G401 (cell line): ENCODE measurements at regions not wholly inside any gene's neighbourhood (a gene's known extent, or its start where the extent isn't known, plus 50 kb on each side); places are given as distances from the start of the nearest gene placed in this dataset.
"Not testable (repeated sequence)": the region's sequence is repeated elsewhere in the genome, so short reads cannot be mapped to it uniquely, and the experiment has no call there.

Experiments used
- DNase-seq: peaks from one replicate; pipeline ENCODE4 v3.0.0-alpha.2; 2015; ENCODE audit warnings: low spot score
- in situ Hi-C: cut with HindIII; loops from 2 replicates; pipeline ENCODE4 v1.10.0; 2016; ENCODE audit warnings: low sequenced_read_pairs, mixed read lengths

- DNase-seq = no peak
- in situ Hi-C loops = no loop called here
These were observed 89.9 kb upstream of the MITF start for GRCh38 chr3:69649120-69650065.

- DNase-seq = no peak
- in situ Hi-C loops = no loop called here
These were observed 91.1 kb upstream of the MITF start for GRCh38 chr3:69648126-69648525.

GRCh38 chr3:69647511-69648110, 91.7 kb upstream of the MITF start:
- in situ Hi-C loops = no loop called here
- DNase-seq = no peak

- DNase-seq = no peak
- in situ Hi-C loops = no loop called here
These were observed 92.2 kb upstream of the MITF start for GRCh38 chr3:69647081-69647480.

GRCh38 chr3:69646287-69647067, 92.8 kb upstream of the MITF start:
- DNase-seq = no peak
- in situ Hi-C loops = no loop called here

GRCh38 chr3:69642606-69643005, 96.7 kb upstream of the MITF start:
- in situ Hi-C loops = no loop called here
- DNase-seq = no peak

- no peak for DNase-seq
- in situ Hi-C loops = no loop called here
These were observed 99.4 kb upstream of the MITF start for GRCh38 chr3:69639851-69640250.

GRCh38 chr3:69628951-69629350, 110.3 kb upstream of the MITF start:
- no peak for DNase-seq
- in situ Hi-C loops = no loop called here

GRCh38 chr3:69613286-69613685, 126.0 kb upstream of the MITF start:
- in situ Hi-C loops = no loop called here
- peak; percentile 22 for DNase-seq

- peak; percentile 30 for DNase-seq
- in situ Hi-C loops = no loop called here
These were observed 126.5 kb upstream of the MITF start for GRCh38 chr3:69612791-69613190.

- in situ Hi-C loops = not testable (repeated sequence)
These were observed 129.7 kb upstream of the MITF start for GRCh38 chr3:69609566-69609965.

GRCh38 chr3:69607466-69608305, 131.6 kb upstream of the MITF start:
- no peak for DNase-seq
- in situ Hi-C loops = no loop called here

More at GRCh38 chr3:69609566-69609965, 129.7 kb upstream of the MITF start:
- not testable (repeated sequence) for DNase-seq

GRCh38 chr3:69605867-69606266, 133.4 kb upstream of the MITF start:
- in situ Hi-C loops = no loop called here

GRCh38 chr3:69604735-69605450, 134.4 kb upstream of the MITF start:
- DNase-seq = peak; percentile 33
- in situ Hi-C loops = no loop called here

More at GRCh38 chr3:69605867-69606266, 133.4 kb upstream of the MITF start:
- DNase-seq = no peak

GRCh38 chr3:69602112-69602511, 137.2 kb upstream of the MITF start:
- in situ Hi-C loops = no loop called here
- DNase-seq = no peak

- in situ Hi-C loops = no loop called here
- DNase-seq = no peak
These were observed 145.0 kb upstream of the MITF start for GRCh38 chr3:69594286-69594685.

- no peak for DNase-seq
- in situ Hi-C loops = no loop called here
These were observed 148.0 kb upstream of the MITF start for GRCh38 chr3:69591164-69591736.

- in situ Hi-C loops = no loop called here
- DNase-seq = no peak
These were observed 149.2 kb upstream of the MITF start for GRCh38 chr3:69590111-69590510.
